Activated naive CD8-positive, alpha-beta T cell treated with anti-CD3 and anti-CD28 coated beads, Interleukin-2, amount 50 U/mL, for 16 hours (primary cell): ENCODE measurements at regions not wholly inside any gene's neighbourhood (a gene's known extent, or its start where the extent isn't known, plus 50 kb on each side); places are given as distances from the start of the nearest gene placed in this dataset.

Experiments
- DNase-seq: peaks from one replicate; pipeline ENCODE4 v3.0.0-alpha.2; 2020; ENCODE audit warnings: low read depth, low spot score

GRCh38 chr6:170178561-170179477 is 112.1 kb downstream of the DLL1 start:
- no peak for DNase-seq

DNA sequence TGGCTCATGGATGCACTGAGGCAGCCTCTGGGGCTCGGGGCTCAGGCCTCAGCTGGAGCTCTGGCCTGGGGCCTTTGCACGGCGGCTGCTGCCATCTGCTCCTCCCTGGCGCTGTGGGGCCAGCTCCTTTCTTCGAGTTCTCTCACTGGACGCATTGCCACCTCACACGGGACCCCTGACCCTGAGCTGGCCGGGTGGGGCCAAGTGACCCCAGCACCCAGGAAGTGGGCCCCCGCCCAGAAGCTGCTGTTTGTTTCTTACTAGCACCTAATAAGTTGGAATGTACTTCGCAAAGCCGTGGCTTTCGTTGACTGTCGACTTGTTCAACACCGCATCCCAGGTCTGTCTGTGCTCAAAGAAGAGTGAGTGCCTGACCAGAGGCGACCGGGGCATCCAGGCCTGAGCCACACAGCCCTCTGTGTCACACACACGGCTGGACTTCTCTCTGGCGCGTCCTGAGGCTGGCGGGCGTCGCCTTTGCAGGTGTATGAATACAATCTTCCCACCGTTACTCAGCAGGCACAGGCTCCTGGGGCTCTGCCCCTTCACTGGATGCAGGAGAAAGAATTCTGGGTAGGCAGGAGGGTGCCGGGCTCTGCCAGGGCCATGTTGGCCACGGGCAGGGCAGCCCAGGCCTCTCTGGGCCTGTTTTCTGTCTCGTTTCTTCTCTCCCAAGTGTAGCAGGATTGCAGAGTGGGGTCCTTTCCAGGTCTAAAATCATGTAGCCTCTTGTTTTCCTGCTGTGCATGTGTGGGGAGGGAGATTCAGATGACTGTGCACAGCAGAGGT is 112.9 kb downstream of the DLL1 start:
- no peak for DNase-seq

GRCh38 chr6:170176898-170177771 is 113.7 kb downstream of the DLL1 start:
- no peak for DNase-seq

GRCh38 chr6:170176136-170176897 is 114.6 kb downstream of the DLL1 start:
- no peak for DNase-seq

DNA sequence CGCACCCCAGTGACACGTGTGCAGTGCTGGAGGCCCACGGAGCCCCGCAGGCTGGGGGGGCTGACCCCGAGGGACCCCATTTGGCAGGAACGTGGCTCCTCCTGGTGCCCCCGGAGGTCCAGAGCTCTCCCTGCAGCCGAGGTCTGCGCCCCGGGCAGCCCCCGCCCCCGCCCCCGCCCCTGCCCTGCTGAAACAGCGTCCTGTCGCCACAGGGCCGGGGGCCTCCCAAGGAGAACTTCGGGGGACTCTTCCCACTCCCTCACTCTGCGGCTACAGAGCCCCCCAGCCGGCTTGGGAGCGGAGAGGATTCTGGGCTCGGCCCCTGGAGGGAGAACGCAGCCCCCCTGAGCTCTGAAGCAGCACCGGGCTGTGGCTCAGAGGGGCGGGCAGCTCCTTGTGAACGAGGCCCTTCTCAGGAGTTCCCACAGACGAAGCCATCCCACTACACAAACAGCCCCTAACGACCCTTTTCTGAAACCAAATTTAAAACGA is 115.2 kb downstream of the DLL1 start:
- no peak for DNase-seq

GRCh38 chr6:170174771-170175643 is 115.9 kb downstream of the DLL1 start:
- DNase-seq, result no peak

DNA sequence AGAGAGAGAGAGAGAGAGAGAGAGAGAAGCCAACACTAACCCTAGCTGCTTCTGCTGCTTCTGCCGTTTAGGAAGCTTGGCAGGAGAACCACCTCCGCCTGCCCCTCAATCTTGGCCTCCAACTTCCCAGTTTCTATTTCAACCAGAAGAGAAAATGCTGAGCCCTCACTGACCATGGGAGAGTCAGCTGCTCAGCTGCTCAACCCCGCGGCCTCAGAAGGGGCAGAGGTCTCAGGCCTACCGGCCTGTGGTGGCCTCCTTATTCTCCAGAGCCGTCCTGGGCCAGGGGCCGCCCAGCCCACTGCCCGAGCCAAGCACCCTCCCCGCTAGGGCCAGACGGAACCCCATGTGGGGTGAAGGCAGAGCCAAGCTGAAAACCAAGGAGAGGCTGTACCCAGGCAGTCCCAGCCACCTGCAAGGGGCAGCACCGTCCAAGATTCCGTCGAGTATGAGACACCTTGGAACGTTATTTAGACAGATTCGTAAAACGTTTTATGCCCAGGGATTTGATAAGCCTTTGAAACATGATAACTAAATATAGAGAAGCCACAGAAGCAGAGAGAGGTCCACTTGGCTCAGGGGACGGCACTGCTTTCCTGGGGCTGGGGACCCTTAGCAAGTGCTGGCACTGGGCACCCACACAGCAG is 116.6 kb downstream of the DLL1 start:
- no peak for DNase-seq

GRCh38 chr6:170173335-170173881 is 117.5 kb downstream of the DLL1 start:
- no peak for DNase-seq

- DNase-seq, result no peak
Observed at GRCh38 chr6:170172825-170173256, 118.0 kb downstream of the DLL1 start.

GRCh38 chr6:170172392-170172791 is 118.5 kb downstream of the DLL1 start:
- no peak for DNase-seq

GRCh38 chr6:170167657-170168159 is 123.2 kb downstream of the DLL1 start:
- DNase-seq, result no peak

DNA sequence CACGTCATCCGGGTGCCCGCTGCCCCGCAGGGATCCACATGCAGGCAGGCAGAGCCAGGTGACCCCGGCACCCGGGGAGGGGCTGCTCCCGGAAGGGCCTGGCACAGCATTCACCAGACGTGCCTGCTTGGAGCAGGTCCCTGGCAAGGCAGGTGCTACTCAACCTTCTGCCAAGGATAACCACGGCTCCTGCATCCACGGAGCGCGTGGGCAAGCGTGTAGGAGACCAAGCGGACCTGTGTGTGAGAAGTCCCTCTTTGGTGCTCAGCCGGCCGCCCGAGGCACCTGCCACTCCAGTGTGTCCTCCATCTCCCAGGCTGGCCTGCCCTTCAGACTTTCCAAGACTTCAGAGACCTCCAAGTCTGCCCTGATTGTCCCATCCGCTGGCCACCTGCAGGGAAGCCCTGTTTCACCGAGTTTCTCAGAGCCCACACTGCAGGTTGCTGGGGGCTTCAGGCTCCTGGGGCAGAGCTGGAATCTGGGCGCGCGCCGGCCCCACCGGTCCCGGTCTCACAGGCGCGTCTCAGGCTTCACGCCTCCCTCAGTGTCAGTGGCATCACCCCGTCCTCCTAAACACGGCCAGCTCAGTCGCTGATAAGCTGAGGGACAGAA is 124.3 kb downstream of the DLL1 start:
- DNase-seq, result no peak

DNA sequence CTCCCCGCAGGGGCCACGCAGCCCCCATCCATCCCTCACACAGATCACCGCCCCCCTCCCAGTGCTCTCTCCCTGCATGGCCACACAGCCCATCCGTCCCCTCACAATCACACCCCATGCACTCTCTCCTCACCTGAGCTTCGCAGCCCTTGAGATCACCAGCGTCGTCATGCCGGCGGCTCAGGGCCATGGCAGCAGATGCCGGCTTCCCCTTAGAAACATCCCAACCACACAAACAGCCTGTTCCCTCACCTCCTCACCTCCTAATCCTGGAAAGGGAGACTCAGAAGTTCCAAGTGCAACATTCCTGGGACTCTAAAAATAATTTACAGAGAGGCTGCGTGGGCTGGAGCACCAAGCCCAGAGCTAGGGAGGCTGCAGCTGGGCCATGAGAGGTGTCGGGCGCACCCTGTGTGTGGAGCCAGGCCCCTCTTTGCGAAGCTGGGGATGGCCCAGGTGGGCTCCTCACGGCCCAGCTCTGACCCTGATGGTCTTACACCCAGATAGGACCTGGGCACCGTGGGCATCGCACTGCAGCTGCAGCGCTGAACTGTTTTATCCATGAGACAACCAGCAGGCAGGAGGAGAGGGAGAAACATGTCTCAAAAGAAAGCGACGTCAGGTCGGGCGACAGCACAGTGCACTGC is 125.3 kb downstream of the DLL1 start:
- no peak for DNase-seq

GRCh38 chr6:170165085-170165470 is 125.8 kb downstream of the DLL1 start:
- no peak for DNase-seq

DNA sequence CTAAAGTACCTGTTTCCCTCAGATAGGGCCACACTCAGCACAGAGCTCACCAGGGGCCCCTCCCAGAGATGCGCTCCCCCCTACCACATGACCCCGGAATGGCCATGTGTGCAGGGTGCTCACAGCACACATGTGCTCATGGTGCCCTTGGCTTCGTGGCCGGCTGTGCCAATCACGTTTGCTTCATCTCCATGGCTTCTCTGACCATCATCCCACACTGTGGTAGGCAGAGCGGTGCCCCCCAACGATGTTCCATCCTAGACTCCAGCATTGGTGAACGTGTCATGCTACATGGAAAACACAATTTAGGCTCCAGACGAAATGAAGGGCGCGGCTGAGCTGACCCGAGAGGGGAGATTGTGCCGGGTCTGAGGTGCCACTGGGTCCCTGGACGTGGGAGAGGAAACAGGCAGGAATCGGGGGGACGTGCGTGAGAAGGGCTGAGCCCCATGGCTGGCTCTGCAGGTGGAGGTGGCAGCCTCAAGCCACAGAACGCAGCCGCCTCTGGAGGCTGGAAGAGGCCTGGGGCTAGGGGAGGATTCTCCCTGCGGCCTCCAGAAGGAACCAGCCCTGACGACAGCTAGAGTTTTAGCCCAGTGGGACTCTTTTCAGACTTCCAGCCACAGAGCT is 126.5 kb downstream of the DLL1 start:
- DNase-seq, result no peak

DNA sequence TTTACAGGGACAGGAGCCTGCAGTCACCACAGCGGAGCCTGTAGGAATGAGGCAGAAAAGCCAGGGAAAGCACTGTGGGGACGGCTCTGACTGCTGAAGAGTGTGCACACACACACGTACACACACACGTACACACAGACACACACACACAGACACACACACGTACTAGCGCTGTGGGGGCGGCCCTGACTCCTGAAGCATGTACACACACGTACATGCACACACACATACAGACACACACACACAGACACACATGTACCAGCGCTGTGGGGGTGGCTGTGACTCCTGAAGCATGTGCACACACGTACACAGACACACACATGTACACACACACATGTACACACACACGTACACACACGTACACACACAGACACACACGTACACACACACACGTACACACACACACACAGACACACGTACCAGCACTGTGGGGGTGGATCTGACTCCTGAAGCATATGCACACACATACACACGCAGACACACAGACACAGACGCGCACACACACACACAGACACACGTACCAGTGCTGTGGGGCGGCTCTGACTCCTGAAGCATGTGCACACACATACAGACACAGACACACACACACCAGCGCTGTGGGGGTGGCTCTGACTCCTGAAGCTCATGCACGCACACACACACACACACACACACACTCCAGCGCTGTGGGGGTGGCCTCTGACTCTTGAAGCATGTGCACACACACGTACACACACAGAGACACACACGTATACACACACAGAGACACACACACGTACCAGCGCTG is 127.3 kb downstream of the DLL1 start:
- no peak for DNase-seq
